GM06990 (cell line): ENCODE measurements at regions not wholly inside any gene's neighbourhood (a gene's known extent, or its start where the extent isn't known, plus 50 kb on each side); places are given as distances from the start of the nearest gene placed in this dataset.

Experiments
- DNase-seq: peaks from one replicate; pipeline ENCODE4 v3.0.0-alpha.2; 2011; ENCODE audit not compliant: insufficient read length; ENCODE audit errors: extremely low read depth
- H3K27me3 ChIP-seq: replicated peaks from 2 replicates; pipeline ENCODE4 v1.6.0; 2011; ENCODE audit warnings: low read length; ENCODE audit not compliant: control insufficient read depth, insufficient read depth
- H3K36me3 ChIP-seq: 2 replicates; pipeline ENCODE4 v1.5.1; 2011; ENCODE audit warnings: low read length; ENCODE audit not compliant: control insufficient read depth, insufficient read depth
- H3K4me3 ChIP-seq: replicated peaks from 2 replicates; pipeline ENCODE4 v1.5.1; 2011; ENCODE audit warnings: low read depth, mild to moderate bottlenecking, control low read depth, low read length
- CTCF ChIP-seq: IDR thresholded peaks from 2 replicates; pipeline ENCODE4 v1.5.1; 2011; ENCODE audit warnings: low read length, control low read depth, mild to moderate bottlenecking, inconsistent platforms; ENCODE audit not compliant: insufficient read depth, poor library complexity, severe bottlenecking

- no peaks in the 10 kb centered on the region; the same call in 1 of the 2 replicates for H3K27me3 ChIP-seq
- TF ChIP-seq CTCF, result no peak
Observed at GRCh38 chr20:43271980-43272379, 82.3 kb upstream of the PTPRT start.

GRCh38 chr20:43265449-43265848 lies 75.7 kb upstream of the PTPRT start:
- Histone ChIP-seq H3K27me3 (no peaks in the 10 kb centered on the region; the same call in none of the 2 replicates), H3K36me3 (no peaks in the 10 kb centered on the region), H3K4me3 (no peak overlapping the region)
- DNase-seq, result no peak
- TF ChIP-seq CTCF, result no peak

More at GRCh38 chr20:43271980-43272379, 82.3 kb upstream of the PTPRT start:
- no peak for DNase-seq
- H3K4me3 ChIP-seq, result no peak overlapping the region
- H3K36me3 ChIP-seq, result no peaks in the 10 kb centered on the region

GRCh38 chr20:43263226-43263625 lies 73.5 kb upstream of the PTPRT start:
- DNase-seq, result no peak
- TF ChIP-seq CTCF, result no peak
- Histone ChIP-seq H3K36me3 (no peaks in the 10 kb centered on the region), H3K27me3 (no peaks in the 10 kb centered on the region; the same call in none of the 2 replicates), H3K4me3 (no peak overlapping the region)

GRCh38 chr20:43262341-43262740 lies 72.6 kb upstream of the PTPRT start:
- no peak overlapping the region for H3K4me3 ChIP-seq
- H3K27me3 ChIP-seq, result no peaks in the 10 kb centered on the region; the same call in none of the 2 replicates
- DNase-seq, result no peak
- no peak for TF ChIP-seq CTCF
- H3K36me3 ChIP-seq, result no peaks in the 10 kb centered on the region

GRCh38 chr20:43255877-43256276 lies 66.2 kb upstream of the PTPRT start:
- Histone ChIP-seq H3K4me3 (no peak overlapping the region), H3K27me3 (peaks cover 2% of the 10 kb centered on the region; the same call in 1 of the 2 replicates), H3K36me3 (no peaks in the 10 kb centered on the region)
- DNase-seq, result no peak
- TF ChIP-seq CTCF, result no peak

GRCh38 chr20:43252761-43253160 lies 63.1 kb upstream of the PTPRT start:
- Histone ChIP-seq H3K27me3 (peaks cover 2% of the 10 kb centered on the region; the same call in 1 of the 2 replicates), H3K4me3 (no peak overlapping the region), H3K36me3 (no peaks in the 10 kb centered on the region)
- DNase-seq, result no peak
- TF ChIP-seq CTCF, result no peak
